HG02571 (cell line): ENCODE measurements at regions not wholly inside any gene's neighbourhood (a gene's known extent, or its start where the extent isn't known, plus 50 kb on each side); places are given as distances from the start of the nearest gene placed in this dataset.

Experiments used
- ATAC-seq: cut with Tn5 transposase; IDR thresholded peaks from one replicate; pipeline ENCODE4 v1.9.1; 2021; ENCODE audit warnings: mild to moderate bottlenecking, moderate library complexity; ENCODE audit not compliant: unreplicated experiment

DNA sequence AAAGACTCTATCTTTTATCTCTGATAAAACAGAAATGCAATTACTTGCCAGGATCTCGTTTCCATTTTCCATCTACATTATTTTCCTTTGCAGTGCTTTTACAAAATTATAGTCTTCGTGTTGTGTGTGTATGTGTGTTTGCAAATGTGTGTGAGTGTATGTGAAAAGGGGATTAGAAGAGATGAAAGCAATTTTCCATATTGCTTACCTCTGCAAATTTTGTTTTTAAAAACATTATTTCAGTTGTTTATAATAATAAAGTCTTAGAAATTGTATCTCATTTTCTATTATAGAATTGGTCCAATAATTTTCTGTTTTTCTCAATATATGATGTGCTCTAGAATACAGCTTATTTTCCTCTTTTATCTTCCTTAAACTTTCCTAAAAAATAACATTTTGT lies 421.3 kb upstream of the ANKRD30A start:
- ATAC-seq: no peak

DNA sequence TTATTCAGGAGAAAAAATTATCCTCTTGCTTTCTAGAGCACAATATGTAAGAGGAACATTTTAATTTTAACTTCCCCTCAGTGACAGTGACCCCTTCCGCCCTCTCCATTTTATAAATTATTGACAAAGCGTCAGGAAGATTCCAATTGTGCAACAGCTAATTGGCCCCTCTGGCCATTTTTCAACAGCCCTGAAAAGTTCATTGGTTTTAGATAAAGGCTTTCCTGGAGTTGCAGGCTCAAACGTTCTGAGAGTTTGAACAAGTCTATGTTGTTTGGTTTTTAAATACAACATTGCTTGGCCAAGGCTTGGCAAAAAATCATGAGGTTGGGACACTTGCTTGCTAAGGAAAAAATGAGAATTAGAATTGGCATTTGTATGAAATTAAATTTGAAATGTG lies 422.2 kb upstream of the ANKRD30A start:
- ATAC-seq: no peak

DNA sequence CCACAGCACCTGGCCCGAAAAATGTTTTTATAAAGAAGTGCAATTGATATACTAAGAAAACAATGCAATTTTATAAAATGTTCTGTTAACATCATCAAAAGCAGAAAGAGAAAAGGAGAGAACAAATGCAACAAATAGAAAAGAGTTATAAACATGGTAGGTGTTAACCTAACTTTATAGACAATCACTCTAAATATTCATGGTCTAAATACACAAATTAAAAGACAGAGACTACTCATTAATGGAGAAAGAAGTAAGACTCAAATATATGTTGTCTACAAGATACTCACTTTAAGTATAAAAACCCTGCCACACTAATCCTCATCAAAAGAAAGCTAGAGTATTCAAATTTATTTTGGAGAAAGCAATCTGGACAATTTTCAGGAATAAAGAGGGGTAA lies 425.3 kb upstream of the ANKRD30A start:
- no peak for ATAC-seq

DNA sequence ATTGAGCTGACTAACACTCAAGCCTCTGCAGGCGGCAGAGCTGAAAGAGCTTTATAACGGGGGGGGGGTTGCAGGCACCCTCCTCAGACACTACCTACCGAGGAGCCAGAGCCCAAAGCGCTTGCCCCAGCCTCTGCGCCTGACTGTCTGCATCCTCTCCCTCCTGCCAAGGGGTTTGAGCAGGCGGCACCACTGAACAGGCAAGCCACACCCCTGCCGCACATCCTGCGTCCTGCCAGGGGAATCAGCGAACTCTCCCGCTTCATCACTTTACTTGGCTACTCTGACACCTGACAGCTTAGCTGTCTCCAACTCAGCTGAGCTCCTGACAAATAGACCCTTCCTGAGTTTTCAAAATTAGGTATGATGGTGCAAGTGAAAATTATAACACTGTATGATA lies 432.6 kb upstream of the ANKRD30A start:
- no peak for ATAC-seq

DNA sequence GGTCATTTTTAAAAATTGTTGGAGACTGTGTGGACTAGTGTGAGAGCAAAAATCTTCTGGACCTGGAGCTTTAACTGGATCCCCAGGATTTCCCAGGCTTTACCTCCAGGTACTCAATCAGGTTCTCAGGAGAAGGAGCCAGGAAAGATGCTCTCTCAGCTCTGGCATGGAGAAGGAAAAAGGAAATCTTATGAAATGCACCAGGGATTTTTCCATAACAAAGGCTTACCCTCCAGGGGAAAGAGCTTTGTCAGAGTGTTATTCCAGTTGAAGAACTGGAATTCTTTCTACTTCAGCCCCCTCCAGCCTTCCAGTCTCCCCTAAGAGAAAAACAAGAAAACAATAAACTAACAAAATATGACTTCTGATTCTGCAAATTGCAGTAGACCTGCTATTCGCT lies 436.7 kb upstream of the ANKRD30A start:
- no peak for ATAC-seq

DNA sequence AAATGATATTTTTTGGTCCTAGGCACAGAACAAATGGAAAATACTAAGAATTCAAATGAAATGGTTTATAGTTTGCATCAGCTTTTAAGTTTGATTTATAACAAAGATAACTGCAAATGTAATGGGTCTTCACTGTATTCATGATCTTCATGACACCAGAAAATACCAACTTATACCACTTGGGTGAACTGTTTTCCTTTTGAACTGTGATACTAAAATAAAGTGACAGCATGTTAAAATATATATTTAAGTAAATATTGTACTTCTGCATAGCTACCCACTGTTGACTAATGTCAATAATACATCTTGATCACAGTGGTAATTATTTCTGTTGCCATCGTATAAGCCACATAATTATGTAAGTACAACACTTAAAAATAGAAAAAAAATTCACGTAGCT lies 442.0 kb upstream of the ANKRD30A start:
- ATAC-seq: no peak

DNA sequence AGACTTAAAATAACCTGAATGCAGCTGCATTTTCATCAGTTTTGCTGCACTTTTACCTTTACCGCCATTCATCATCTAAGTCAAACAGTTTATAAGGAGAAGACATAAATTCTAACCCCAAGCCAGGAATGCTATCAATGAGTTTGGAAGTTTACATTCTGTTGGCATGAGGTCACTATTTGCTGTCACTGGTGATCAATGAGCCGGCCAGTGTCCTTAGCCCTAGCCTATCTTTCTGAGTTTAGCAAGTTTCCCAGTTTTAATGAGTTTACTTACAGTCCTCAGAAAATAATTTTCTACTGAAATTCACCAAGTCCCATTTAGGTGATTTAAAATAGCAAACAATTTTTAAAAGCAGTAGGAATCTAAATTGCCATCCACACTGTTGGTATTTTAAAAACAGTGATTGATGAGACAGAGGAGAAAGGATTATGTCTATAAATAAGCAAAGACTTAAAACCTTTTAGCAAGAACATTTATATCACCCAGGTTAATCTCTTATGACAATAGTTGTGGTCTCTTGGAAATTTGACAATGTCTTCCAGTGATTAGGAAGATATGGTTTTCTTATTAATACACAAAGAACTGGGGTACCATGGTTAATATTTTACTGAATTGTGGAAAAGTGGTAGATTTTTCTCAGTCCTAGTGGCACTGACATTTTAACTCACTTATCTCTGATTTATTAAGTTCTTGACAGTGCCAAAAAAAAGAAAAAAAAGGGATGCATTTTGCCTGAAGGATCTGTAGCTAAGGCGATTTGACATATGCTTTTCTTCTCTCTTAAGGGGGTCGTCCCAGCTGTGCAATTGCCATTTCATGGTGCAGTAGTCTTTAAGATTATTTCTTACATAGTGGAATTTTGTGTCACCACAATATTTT lies 443.4 kb upstream of the ANKRD30A start:
- no peak for ATAC-seq

DNA sequence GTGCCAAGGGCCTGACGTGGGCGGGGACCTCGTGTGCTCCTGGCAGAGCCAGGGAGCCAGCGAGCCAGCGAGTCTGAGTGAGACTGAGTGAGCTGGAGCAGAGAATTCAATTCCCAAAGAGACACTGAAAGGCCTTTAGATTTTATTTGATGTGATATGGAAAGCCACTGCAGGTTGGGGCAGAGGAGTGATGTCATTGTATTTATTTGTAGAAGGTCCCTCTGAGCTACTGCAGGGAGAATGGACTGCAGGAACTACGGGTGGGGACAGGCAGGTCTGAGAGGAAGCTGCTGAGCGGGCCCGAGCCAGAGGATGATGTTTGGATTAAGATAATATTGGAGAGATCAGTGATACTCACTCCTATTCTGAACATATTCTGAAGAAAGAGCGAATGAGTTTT lies 445.8 kb upstream of the ANKRD30A start:
- no peak for ATAC-seq

DNA sequence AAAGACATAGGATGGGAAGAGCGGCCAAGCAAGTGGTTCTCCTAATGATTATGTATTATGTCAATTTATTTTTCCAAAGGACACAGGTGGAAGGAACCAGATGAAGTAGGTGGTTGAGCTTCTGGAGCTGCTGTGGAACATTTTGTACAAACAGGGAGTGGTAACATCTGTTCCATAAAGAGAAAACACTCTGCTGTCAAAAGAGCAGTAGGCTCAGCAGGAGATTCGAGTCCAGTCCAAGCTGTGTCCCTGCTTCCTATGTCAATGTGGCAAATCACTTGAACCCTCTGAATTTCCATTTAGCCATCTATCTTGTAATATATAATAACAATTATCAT lies 448.0 kb upstream of the ANKRD30A start:
- ATAC-seq: no peak

DNA sequence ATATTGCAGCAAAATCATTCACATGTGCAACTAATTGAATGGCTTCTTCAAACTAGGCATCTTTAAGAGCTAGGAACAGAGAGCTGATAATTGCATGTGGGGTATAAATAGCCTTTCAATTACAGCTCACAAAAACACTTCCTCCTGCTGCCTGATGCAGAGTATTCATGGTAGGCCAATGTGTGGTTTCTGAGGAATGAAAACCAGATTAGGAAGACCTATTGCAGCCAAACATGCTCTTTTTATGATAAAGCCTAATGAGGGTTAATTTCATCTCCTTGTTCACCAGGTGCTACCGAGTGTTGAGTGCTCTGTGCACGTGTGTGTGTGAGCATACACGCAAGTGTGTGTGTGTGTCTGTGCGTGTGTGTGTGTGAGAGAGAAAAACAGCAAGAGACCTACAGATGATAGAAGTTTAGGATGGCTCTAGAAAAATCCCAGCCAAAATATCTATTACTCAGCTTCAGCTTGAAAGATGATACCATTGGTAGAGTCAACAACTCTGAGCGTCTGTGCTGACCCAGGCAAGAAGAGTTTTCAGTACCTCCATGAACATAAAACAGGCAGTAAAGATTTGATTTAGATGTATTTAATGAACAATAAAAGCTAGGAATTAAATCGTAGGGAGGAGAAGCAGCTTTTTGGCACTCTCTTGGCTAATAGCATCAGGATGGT lies 448.5 kb upstream of the ANKRD30A start:
- no peak for ATAC-seq

DNA sequence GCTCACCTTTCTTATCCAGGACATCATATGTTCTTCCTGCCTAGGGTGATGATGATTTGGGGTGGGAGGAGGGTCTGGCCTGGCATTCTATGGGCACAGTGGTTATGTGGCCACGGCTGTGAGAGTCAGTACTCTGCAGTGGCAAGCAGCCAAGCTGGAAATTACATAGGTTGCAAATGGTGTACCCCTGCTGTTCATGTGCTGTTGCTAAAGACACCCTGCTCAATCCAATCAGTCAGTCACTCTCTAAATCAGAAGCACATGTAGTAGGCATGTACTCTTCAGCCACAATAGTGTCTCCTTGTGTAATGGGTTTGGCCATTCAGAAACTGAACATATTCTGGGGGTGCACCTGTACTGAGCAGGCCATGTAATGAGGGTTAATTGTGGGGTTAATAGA lies 449.1 kb upstream of the ANKRD30A start:
- no peak for ATAC-seq

DNA sequence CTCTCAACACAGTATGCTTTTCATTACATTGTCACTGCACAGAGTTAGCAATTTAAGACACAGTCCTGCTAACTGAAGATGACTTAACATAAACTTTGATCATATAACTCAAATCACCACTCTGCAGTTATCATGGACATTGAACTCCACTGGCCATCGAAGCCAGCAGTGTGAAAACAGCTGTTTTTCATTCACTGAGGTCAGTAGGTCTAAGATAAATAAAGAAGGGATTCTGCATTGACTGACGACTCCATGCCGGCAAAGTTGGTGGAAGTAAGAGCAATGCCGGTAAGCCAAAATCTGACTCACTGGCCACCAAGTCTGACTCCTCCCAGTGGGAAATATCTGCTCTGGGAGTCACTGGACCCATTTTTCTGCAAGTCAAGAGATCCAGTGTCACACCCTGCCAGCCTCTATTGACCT lies 449.9 kb upstream of the ANKRD30A start:
- ATAC-seq: no peak

DNA sequence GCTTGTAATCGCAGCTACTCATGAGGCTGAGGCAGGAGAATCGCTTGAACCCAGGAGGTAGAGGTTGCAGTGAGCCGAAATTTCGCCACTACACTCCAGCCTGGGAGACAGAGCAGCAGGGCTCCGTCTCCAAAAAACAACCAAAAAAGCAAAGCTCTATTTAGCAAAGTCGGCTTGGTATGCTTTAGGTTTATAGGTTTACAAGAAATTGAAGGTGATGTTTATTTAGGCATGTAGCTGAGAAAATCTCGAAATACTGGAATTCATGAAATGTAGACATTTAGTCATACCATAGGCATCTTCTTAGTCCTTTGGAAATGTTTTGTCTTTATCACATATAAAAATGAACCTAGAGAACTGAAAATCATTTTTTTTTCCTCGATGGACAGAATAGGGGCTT lies 453.8 kb upstream of the ANKRD30A start:
- ATAC-seq: no peak

DNA sequence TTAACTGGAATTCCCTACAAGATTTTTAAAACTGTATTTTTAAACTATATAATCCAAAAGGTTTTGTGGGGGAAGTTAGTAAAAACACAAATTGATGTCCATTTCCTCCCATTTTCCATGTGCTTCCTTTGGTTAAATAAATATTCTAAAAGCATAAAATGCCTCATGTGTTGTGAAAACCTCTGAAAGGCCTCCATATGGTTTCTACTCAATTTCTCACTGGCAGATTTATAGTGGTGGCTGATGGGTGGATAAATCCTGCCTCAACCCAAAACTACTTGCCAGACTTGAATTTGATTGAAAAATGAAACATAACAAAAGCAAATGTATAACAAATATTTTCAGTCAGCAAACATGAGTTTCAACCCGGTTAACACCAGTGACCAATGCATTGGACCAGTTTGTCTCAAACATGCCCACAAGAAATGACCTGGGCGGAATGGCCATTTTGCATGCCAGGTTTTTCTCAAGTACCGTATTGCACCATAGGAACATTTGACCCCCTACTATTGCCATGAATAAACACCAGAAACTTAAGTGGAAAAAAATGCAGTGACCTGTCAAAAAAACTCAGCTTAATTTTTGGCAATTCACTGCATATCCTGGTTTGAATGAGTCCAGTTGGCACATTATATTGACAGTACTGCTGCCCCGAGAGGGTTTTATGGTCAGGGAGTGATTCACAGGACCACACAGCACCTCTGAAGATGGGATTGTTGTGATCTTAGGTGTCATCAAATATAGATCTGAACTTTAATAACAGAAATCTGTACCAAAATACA lies 454.6 kb upstream of the ANKRD30A start:
- no peak for ATAC-seq

DNA sequence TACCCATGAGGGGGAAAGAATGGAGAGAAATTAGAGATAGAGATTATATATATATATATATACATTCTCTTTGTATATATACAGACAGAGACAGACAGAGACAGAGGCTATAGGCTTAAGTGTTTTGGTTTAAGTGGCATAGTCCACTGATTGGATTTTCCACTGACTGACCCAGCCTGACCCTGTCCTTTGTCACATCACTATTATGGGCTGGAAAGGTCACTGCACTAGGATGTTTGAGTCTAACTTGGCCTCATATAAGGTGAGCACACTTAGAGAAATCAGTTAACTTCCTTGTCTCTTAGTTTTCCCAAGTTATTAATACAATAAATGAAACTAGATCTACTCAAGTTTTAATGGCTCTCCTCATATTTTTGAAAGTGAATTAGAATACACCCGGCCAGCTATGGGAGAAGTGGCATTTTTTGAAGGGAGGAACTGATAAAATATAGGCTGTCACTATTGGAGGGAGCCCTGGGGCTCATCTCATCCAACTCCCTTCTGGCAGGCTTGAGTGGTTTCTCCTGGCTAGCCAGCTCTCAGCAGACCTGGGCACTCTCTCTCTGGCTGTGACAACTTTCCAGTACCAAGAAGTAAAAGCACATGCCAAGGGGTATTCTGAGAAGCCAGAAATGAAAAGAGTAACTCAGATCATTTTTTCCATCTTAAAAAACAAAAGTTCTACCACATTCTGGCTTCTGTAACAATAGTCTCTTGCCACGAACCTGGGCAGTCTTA lies 455.6 kb upstream of the ANKRD30A start:
- no peak for ATAC-seq

DNA sequence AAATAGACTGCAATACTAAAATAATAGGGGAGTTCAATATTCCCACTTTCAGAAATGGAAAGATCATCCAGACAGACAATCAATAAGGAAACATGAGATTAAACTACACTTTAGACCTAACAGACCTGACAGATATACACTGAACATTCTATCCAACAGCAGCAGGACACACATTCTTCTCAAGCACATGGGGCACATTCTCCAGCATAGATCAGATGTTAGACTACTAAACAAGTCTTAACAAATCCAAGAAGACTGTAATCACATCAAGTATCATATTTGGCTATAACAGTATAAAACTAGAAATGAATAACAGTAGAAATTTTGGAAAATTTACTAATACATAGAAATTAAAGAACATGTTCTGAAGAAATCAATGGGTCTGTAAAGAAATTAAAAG lies 458.9 kb upstream of the ANKRD30A start:
- no peak for ATAC-seq

DNA sequence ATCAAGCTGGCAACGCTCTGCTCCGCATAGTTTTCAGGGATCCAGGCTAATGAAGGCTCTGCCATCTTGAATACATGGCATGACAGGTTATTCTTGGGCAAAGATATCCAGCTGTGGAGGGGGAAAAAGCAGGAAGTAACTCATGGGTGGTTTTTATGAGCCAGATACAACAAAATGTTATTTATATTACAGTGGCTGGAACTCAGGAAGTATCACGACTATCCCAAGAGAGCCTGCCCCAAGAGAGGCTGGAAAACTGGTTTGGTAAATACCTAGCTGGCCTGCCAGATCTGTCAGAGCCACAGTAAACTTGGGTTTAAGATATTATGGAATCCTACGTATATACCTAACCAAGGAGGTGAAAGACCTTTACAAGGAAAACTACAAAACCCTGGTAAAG lies 462.8 kb upstream of the ANKRD30A start:
- no peak for ATAC-seq

DNA sequence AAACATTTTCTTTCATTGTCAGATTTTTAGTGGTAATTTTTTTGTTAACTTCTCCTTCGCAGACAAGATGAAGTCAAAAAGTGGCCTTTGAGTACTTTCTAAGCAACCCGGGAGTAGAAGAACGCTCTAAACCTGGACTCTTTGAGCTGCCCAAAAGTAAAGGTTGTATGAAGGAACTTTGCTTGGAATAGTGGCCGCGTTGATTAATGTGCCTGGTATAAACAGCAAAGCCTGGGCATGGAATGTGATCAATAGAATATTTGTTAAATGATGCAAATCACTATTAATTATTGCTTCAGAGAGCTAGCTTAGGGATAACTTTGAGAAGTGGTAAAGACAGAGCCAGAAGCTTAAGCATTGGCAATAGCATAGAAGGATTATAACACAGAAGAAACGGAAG lies 475.1 kb upstream of the ANKRD30A start:
- ATAC-seq: no peak

DNA sequence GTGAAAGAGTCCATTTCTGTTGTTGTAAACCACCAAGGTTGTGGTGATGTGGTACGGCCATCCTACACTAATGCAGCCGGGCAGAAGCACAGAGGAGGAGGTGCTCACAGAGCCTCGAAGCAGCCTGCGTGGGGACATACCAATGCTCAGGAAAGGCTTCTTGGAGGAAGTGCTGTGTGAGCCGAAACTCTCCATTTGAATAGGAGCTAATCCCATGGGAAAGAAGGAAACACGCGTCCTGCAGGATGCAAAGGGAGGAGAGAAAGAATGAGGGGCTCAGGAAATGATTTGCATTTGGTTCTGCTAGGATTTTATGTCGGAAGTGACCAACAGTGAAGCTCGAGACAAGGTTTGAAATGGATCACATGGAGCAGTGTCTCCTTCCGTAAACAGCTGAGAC lies 477.9 kb upstream of the ANKRD30A start:
- ATAC-seq: no peak

DNA sequence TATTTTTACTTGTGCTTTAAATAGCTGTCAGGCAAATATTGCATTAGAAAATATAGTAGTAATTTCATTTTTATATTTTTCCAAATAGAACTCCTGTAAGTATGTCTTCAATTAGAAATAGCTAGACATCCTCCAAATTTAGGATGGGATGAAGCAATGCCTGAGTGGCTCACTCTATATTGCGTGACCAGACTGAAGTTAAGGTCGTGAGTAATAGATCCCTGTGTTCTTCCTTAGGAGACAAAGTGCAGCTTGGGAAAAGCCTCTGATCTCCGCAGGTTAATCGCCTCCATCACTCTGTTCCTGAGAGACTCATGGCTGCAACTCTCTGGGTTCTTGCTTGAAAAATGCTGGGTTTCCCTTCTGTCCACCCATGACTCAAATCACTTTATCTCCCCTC lies 484.8 kb upstream of the ANKRD30A start:
- ATAC-seq: no peak

DNA sequence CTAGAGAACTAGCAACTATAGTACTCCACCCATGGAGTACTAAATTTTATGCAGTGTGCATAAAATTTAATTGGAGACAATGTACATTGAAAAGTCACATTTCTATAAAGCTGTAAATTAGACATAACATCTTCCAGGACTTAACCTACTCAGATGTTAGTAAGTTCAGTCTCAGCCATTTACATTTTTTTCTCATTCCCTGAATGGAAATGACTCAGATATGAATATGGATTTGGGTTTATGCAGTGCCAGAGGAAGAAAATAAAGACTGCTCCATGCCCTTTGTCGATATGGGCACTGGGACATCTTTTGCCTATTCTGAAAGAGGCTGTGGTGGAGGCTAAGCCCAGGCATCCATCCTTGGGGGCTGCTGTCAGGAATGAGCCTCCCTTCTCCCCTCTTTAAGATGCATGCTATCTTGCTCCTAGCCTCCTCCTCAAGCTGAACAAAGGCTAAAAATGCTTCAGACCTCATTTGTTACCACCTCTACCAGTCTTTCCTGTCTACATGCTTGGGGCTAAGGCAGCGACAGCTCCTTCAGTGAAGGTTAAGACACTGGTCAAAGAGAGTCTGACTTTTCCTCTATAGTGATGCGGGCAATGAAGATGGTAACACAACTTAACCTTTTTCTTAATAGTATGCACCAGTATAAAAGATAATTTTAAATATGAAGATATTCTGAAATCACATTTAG lies 486.8 kb upstream of the ANKRD30A start:
- no peak for ATAC-seq
